ENCODE measurements at regions not wholly inside any gene's neighbourhood (a gene's known extent, or its start where the extent isn't known, plus 50 kb on each side); places are given as distances from the start of the nearest gene placed in this dataset.

GRCh38 chr14:84871734-84872133 lies 658.2 kb upstream of the FLRT2 start:
- TF ChIP-seq CTCF (IDR thresholded peaks at IDR 0.05) (no peak), POLR2A (IDR thresholded peaks at IDR 0.05) (no peak)
